Hepatocyte (in vitro differentiated cells): ENCODE measurements at regions not wholly inside any gene's neighbourhood (a gene's known extent, or its start where the extent isn't known, plus 50 kb on each side); places are given as distances from the start of the nearest gene placed in this dataset.

Experiments used
- DNase-seq: peaks from one replicate; pipeline ENCODE4 v3.0.0-alpha.2; 2016; ENCODE audit warnings: low spot score
- H2AFZ ChIP-seq: fragments of 200-600 bp; sonication (generic); 2 replicates; pipeline ENCODE4 v1.6.0; 2016; ENCODE audit warnings: antibody characterized with exemption, mild to moderate bottlenecking
- H3K27ac ChIP-seq: fragments of 200-600 bp; sonication (generic); 2 replicates; pipeline ENCODE4 v1.5.1; 2016; ENCODE audit warnings: mild to moderate bottlenecking
- H3K27me3 ChIP-seq: fragments of 200-600 bp; sonication (generic); 2 replicates; pipeline ENCODE4 v1.6.1; 2016
- H3K36me3 ChIP-seq: fragments of 200-600 bp; sonication (generic); replicated peaks from 2 replicates; pipeline ENCODE4 v1.5.1; 2016; ENCODE audit warnings: low read depth; ENCODE audit not compliant: insufficient read depth
- H3K4me1 ChIP-seq: fragments of 200-600 bp; sonication (generic); 2 replicates; pipeline ENCODE4 v1.5.1; 2016; ENCODE audit warnings: mild to moderate bottlenecking, moderate library complexity; ENCODE audit not compliant: insufficient read depth
- H3K4me2 ChIP-seq: fragments of 200-600 bp; sonication (generic); 2 replicates; pipeline ENCODE4 v1.6.0; 2016
- H3K4me3 ChIP-seq: fragments of 200-600 bp; sonication (generic); 2 replicates; pipeline ENCODE4 v1.5.1; 2016; ENCODE audit warnings: mild to moderate bottlenecking
- H3K79me2 ChIP-seq: fragments of 200-600 bp; sonication (generic); 2 replicates; pipeline ENCODE4 v1.6.0; 2017; ENCODE audit warnings: mild to moderate bottlenecking
- H3K9me2 ChIP-seq: fragments of 200-600 bp; sonication (generic); replicated peaks from 2 replicates; pipeline ENCODE4 v1.6.0; 2017; ENCODE audit warnings: mild to moderate bottlenecking; ENCODE audit not compliant: insufficient read depth
- H3K9me3 ChIP-seq: fragments of 200-600 bp; sonication (generic); 2 replicates; pipeline ENCODE4 v1.5.1; 2016; ENCODE audit warnings: low read depth, mild to moderate bottlenecking
- H4K20me1 ChIP-seq: fragments of 200-600 bp; sonication (generic); 2 replicates; pipeline ENCODE4 v1.6.0; 2016; ENCODE audit warnings: mild to moderate bottlenecking; ENCODE audit not compliant: insufficient read depth, poor library complexity, severe bottlenecking
- EZH2 ChIP-seq: fragments of 200-600 bp; sonication (generic); IDR thresholded peaks from 2 replicates; pipeline ENCODE4 v1.6.1; 2016; ENCODE audit warnings: antibody characterized with exemption, mild to moderate bottlenecking, borderline replicate concordance
- EZH2phosphoT487 ChIP-seq: fragments of 200-600 bp; sonication (generic); IDR thresholded peaks from one replicate; pipeline ENCODE4 v1.6.1; 2018; ENCODE audit warnings: antibody characterized with exemption, mild to moderate bottlenecking, low read depth, moderate library complexity; ENCODE audit not compliant: unreplicated experiment, severe bottlenecking
- whole genome bisulfite sequencing: methylation state at CpG from one replicate; pipeline ENCODE4 v1.1.6; 2016; ENCODE audit warnings: low lambda C conversion rate; ENCODE audit errors: missing lambda C conversion rate; 5-methylcytosine and 5-hydroxymethylcytosine counted together
- TF ChIP-seq, protein P1 (sequence below): fragments of 200-600 bp; sonication (generic); IDR thresholded peaks from 2 replicates; pipeline ENCODE4 v1.5.1; 2016; ENCODE audit warnings: antibody characterized with exemption, mild to moderate bottlenecking; ENCODE audit not compliant: poor library complexity

GRCh38 chr1:187629075-187629474, 800.3 kb downstream of the PLA2G4A start:
- no peak overlapping the region for H3K4me3 ChIP-seq
- no peaks in the 10 kb centered on the region for H3K79me2 ChIP-seq
- no peaks in the 10 kb centered on the region for H3K9me2 ChIP-seq
- H3K27ac ChIP-seq = no peak overlapping the region
- no peaks in the 10 kb centered on the region for H3K4me1 ChIP-seq
- H3K27me3 ChIP-seq = no peaks in the 10 kb centered on the region
- H3K36me3 ChIP-seq = no peaks in the 10 kb centered on the region
- TF ChIP-seq EZH2phosphoT487 = no peak
- TF ChIP-seq EZH2 = no peak
- TF ChIP-seq, protein P1, sequence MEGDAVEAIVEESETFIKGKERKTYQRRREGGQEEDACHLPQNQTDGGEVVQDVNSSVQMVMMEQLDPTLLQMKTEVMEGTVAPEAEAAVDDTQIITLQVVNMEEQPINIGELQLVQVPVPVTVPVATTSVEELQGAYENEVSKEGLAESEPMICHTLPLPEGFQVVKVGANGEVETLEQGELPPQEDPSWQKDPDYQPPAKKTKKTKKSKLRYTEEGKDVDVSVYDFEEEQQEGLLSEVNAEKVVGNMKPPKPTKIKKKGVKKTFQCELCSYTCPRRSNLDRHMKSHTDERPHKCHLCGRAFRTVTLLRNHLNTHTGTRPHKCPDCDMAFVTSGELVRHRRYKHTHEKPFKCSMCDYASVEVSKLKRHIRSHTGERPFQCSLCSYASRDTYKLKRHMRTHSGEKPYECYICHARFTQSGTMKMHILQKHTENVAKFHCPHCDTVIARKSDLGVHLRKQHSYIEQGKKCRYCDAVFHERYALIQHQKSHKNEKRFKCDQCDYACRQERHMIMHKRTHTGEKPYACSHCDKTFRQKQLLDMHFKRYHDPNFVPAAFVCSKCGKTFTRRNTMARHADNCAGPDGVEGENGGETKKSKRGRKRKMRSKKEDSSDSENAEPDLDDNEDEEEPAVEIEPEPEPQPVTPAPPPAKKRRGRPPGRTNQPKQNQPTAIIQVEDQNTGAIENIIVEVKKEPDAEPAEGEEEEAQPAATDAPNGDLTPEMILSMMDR = no peak
- H3K4me2 ChIP-seq = no peak overlapping the region
- H2AFZ ChIP-seq = no peak overlapping the region
- H3K9me3 ChIP-seq = no peaks in the 10 kb centered on the region
- H4K20me1 ChIP-seq = no peaks in the 10 kb centered on the region
- DNase-seq = no peak

DNA sequence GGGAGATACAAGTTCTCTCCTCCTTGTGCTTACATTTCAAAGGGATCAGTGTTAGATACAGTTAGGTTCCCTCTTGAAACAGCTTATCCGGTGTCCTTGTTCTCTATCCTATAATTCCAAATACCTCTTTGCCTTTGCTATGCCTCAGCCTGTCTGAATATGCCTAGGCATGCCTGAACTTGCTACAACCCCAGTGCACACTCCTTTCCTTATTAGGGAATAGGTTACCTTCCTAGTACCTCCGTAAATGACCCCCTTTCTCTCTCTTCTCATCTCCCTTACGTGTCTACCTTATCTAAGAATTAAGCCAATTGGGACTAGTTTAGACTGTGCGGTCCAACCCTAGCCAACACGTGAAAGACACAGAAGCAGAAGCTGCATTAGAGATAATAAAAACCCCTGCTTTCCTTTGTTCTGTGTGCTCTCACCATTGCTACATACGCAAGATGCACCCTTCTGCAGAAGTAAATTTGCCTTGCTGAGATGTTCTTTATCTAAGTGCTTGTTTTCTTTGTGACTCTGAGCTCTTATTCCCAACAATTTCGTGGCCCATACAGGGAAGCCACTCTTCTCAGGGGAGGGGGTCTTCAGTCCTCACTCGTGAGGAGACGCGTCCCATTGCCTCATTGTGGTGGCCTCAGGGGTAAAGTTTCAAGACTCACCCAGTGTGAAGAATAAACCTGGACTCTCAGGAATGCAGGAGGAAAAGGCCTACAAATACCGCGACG, 802.1 kb downstream of the PLA2G4A start:
- Histone ChIP-seq H3K27me3 (no peaks in the 10 kb centered on the region), H2AFZ (no peak overlapping the region), H3K4me1 (no peaks in the 10 kb centered on the region), H3K27ac (peak overlapping the region; percentile 18), H3K9me2 (no peaks in the 10 kb centered on the region), H3K4me3 (no peak overlapping the region), H3K79me2 (no peaks in the 10 kb centered on the region), H3K4me2 (no peak overlapping the region), H4K20me1 (no peaks in the 10 kb centered on the region), H3K9me3 (no peaks in the 10 kb centered on the region), H3K36me3 (no peaks in the 10 kb centered on the region)
- WGBS = 75% methylated on average over 13 of the region's 13 CpGs
- no peak for TF ChIP-seq EZH2phosphoT487
- TF ChIP-seq, protein P1 = no peak
- DNase-seq = no peak

- no peaks in the 10 kb centered on the region for H3K9me3 ChIP-seq
- no peak overlapping the region for H3K4me3 ChIP-seq
- H2AFZ ChIP-seq = no peak overlapping the region
- no peaks in the 10 kb centered on the region for H4K20me1 ChIP-seq
- no peaks in the 10 kb centered on the region for H3K4me1 ChIP-seq
- no peaks in the 10 kb centered on the region for H3K9me2 ChIP-seq
- no peak for DNase-seq
- H3K27me3 ChIP-seq = no peaks in the 10 kb centered on the region
- 74% methylated on average over 5 of the region's 5 CpGs for WGBS
- no peaks in the 10 kb centered on the region for H3K79me2 ChIP-seq
- TF ChIP-seq EZH2phosphoT487 (no peak), EZH2 (no peak)
- TF ChIP-seq, protein P1 = no peak
- H3K4me2 ChIP-seq = no peak overlapping the region
- H3K27ac ChIP-seq = no peak overlapping the region
- no peaks in the 10 kb centered on the region for H3K36me3 ChIP-seq
These were observed 802.6 kb downstream of the PLA2G4A start for GRCh38 chr1:187631381-187631675.

DNA sequence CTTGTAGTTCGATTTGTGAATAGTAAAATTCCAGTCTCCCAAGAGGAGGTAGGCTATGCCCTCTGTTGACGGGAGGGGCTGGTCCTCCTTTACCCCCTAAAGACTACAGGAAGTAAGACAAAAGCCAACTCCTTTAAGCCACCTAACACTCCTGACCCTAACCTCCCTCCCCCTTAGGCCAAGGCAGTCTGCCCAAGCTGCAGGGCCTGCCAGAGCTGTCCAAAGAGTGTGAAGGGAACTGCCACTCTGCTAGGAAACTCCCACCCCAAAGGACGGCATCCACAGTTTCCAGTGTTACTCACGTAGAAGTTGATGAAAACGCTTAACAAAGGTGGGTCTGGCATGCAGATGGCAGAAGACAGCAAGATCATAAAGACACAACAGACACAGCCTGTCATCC, 803.2 kb downstream of the PLA2G4A start:
- no peak overlapping the region for H3K27ac ChIP-seq
- no peaks in the 10 kb centered on the region for H3K4me1 ChIP-seq
- no peak for TF ChIP-seq EZH2
- TF ChIP-seq EZH2phosphoT487 = no peak
- TF ChIP-seq, protein P1 = no peak
- no peaks in the 10 kb centered on the region for H3K9me3 ChIP-seq
- H3K4me2 ChIP-seq = no peak overlapping the region
- H3K79me2 ChIP-seq = no peaks in the 10 kb centered on the region
- H3K4me3 ChIP-seq = no peak overlapping the region
- WGBS = 67% methylated on average over 5 of the region's 5 CpGs
- no peaks in the 10 kb centered on the region for H4K20me1 ChIP-seq
- H2AFZ ChIP-seq = no peak overlapping the region
- H3K36me3 ChIP-seq = no peaks in the 10 kb centered on the region
- H3K9me2 ChIP-seq = no peaks in the 10 kb centered on the region
- DNase-seq = no peak
- no peaks in the 10 kb centered on the region for H3K27me3 ChIP-seq
